Activated T-helper 1 cell treated with anti-CD3 and anti-CD28 coated beads, Interleukin-12 subunit alpha, Interleukin-12 subunit beta, Interleukin-2, Interleukin-4 antibody, amounts not matched to agents 30 ng/mL and 10 ng/mL and 1 ng/mL, durations not matched to agents 14 hours and 24 hours and 36 hours (primary cell): ENCODE measurements at regions not wholly inside any gene's neighbourhood (a gene's known extent, or its start where the extent isn't known, plus 50 kb on each side); places are given as distances from the start of the nearest gene placed in this dataset.
"Not testable (repeated sequence)": the region's sequence is repeated elsewhere in the genome, so short reads cannot be mapped to it uniquely, and the experiment has no call there.

ENCODE experiments used
- DNase-seq: peaks from one replicate; pipeline ENCODE4 v3.0.0; 2021; ENCODE audit warnings: low spot score
- H3K27ac Mint-ChIP-seq: one replicate; pipeline ENCODE4 v1.8.0; 2021; ENCODE audit warnings: mild to moderate bottlenecking, mixed read lengths
- H3K27me3 Mint-ChIP-seq: one replicate; pipeline ENCODE4 v1.8.0; 2022; ENCODE audit warnings: mild to moderate bottlenecking, moderate library complexity, mixed read lengths; ENCODE audit not compliant: insufficient read depth
- H3K36me3 Mint-ChIP-seq: one replicate; pipeline ENCODE4 v1.8.0; 2021; ENCODE audit warnings: low read depth, mixed read lengths
- H3K4me1 Mint-ChIP-seq: one replicate; pipeline ENCODE4 v1.8.0; 2021; ENCODE audit warnings: low read depth, mixed read lengths
- H3K4me3 Mint-ChIP-seq: one replicate; pipeline ENCODE4 v1.8.0; 2021; ENCODE audit warnings: mild to moderate bottlenecking, moderate library complexity, mixed read lengths
- H3K9me3 Mint-ChIP-seq: one replicate; pipeline ENCODE4 v1.8.0; 2021; ENCODE audit warnings: mixed read lengths
- intact Hi-C: fragments of 100-400 bp; cut with micrococcal nuclease; formaldehyde crosslinking; loops from one replicate; pipeline ENCODE4 v1.15.1; 2024

DNA sequence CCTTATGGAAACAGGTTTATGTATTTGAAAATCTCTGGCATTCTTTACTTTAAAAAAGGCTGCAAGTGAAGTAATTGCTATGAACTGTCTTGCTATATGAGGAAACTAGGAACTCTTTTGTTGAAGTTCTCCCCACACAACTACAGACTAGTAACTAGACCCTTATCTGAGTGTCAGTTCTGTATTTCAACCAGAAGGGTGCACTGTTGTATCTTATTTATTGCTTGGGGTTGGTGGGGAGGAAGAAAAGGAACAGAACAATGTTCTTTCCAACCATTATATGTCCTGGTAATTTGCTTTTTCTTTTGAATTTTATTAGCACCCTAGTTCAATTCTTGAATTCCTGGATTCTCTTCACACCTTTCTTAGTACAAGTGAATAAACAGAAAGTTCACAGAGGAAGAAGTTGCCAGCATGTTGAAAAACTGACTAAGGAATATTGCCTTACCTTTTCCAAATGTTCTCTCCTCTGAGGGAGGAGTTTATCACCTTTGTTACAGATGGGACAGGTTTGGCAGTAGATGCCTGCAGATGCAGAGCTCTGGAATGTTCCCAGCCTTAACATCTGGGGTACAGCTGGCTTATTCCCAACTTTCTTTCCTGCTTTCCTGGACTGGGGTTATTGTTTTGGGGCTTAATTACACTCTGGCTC lies 162.4 kb upstream of the CFAP20DC start:
- intact Hi-C loops, result loop anchor here (1.0 to 5.0 kb wide), 15 partner anchors 23 to 869 kb away; no protein-coding TSS in a partner anchor
- Mint-ChIP-seq H3K9me3 (no peaks in the 10 kb centered on the region), H3K4me3 (no peak overlapping the region), H3K36me3 (no peaks in the 10 kb centered on the region), H3K27me3 (peaks cover 14% of the 10 kb centered on the region), H3K4me1 (peaks cover 11% of the 10 kb centered on the region), H3K27ac (no peak overlapping the region)
- DNase-seq, result no peak

DNA sequence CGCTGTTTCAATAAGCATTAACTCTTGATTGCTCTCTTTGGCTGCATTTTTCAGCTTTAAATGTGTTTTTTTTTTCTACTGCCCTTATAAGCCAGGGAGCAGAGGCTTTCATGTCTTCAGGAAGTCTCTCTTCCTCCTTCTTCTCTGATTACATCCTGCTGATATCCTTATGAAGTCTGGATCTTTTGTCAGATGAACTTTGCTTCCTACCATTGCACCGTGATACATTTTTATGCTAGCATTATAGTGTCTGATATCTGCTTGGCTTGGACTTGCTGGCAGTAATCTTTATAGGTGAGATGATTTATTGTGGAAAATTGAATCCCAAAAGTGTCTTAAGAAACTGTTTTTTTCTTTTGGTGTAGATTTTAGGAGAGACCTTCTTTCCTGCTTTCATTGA lies 160.4 kb upstream of the CFAP20DC start:
- H3K9me3 Mint-ChIP-seq, result no peaks in the 10 kb centered on the region
- no peaks in the 10 kb centered on the region for H3K36me3 Mint-ChIP-seq
- intact Hi-C loops, result loop anchor here (5.0 kb wide), 1 partner anchor 802 kb away; no protein-coding TSS in a partner anchor
- DNase-seq, result no peak
- H3K4me1 Mint-ChIP-seq, result peaks cover 11% of the 10 kb centered on the region
- peaks cover 17% of the 10 kb centered on the region for H3K27me3 Mint-ChIP-seq
- no peak overlapping the region for H3K27ac Mint-ChIP-seq
- H3K4me3 Mint-ChIP-seq, result no peak overlapping the region

DNA sequence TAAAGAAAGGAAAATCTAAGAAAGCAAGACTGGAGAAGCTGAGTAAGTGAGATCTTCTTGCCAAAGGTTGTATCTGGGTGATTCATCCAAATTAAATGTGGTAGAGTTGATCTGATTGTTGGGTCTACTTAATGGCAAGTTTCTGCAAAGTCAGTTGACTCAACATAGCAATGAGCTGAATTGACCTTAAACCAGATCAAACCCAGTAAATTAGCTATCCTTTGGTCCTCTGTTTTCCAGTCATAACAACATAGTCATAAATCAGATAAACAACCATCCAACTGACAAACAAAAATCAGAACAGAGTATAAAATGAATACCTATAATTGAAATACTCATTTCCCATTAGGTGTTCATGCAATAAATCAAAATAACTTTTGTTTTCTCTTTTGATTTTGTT lies 142.6 kb upstream of the CFAP20DC start:
- Mint-ChIP-seq H3K27me3 (peaks cover 10% of the 10 kb centered on the region), H3K4me3 (no peak overlapping the region), H3K36me3 (no peaks in the 10 kb centered on the region), H3K27ac (no peak overlapping the region), H3K9me3 (no peaks in the 10 kb centered on the region), H3K4me1 (no peaks in the 10 kb centered on the region)
- intact Hi-C loops, result no loop called here
- no peak for DNase-seq

DNA sequence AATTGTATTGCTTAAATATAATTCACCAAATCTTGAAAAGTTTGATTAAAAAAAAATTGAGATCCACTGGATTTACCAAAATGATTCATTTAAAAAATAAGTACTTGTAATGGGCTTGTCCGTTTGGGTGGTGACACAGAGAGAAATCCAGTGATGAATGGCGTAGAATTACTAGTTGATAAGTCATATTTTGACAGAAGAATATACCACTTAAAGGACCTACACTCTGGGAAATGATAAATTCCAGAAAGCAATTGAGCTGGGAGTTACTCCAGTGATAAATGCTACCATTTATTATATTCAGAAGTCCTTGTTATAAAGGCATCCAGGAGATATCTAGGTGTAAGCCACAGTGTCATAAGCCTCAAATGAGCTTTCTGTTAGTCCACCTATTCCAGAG lies 141.8 kb upstream of the CFAP20DC start:
- intact Hi-C loops, result no loop called here
- DNase-seq, result no peak
- Mint-ChIP-seq H3K27me3 (peaks cover 8% of the 10 kb centered on the region), H3K4me1 (no peaks in the 10 kb centered on the region), H3K4me3 (no peak overlapping the region), H3K27ac (no peak overlapping the region), H3K36me3 (no peaks in the 10 kb centered on the region), H3K9me3 (no peaks in the 10 kb centered on the region)

DNA sequence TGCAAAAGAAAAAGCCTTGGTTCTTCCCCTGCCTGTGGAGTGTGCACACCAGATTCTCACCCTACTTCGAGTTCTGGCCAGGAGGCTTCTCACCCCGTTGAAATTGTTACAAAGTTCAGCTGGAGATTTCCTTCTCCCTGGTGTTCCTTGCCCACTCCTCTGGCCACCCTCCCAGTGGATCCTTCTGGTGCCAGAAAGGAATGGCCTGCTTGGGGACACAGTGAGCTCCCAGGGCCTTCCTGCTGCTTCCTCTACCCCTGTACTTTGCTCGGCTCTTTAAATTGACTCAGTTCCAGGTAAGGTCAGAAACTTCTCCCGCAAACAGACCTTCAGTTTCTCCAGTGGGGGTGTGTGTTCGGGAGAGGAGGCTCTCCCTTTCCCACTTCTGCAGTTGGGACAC lies 140.1 kb upstream of the CFAP20DC start:
- Mint-ChIP-seq H3K4me3 (no peak overlapping the region), H3K9me3 (no peaks in the 10 kb centered on the region)
- intact Hi-C loops, result no loop called here

DNA sequence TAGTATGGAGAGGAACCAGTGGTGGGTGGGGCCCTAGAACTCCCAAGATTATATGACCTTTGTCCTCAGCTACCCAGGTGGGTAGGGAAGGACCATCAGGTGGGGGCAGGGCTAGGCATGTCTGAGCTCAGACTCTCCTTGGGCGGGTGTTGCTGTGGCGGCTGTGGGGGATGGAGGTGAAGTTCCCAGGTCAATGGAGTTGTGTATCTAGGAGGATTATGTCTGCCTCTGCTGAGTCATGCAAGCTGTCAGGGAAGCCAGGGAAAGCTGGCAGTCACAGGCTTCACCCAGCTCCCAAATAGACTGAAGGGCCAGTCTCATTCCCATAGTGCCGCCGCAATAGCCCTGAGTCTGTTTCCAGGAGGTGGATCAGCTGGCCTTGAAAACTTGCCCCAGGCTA lies 139.7 kb upstream of the CFAP20DC start:
- intact Hi-C loops, result no loop called here
- H3K36me3 Mint-ChIP-seq, result no peaks in the 10 kb centered on the region
- H3K4me3 Mint-ChIP-seq, result no peak overlapping the region
- DNase-seq, result no peak
- no peaks in the 10 kb centered on the region for H3K9me3 Mint-ChIP-seq
- H3K4me1 Mint-ChIP-seq, result no peaks in the 10 kb centered on the region
- no peak overlapping the region for H3K27ac Mint-ChIP-seq
- H3K27me3 Mint-ChIP-seq, result peaks cover 6% of the 10 kb centered on the region

More for the DNA sequence above, 140.1 kb upstream of the CFAP20DC start:
- Mint-ChIP-seq H3K27ac (no peak overlapping the region), H3K4me1 (no peaks in the 10 kb centered on the region), H3K36me3 (no peaks in the 10 kb centered on the region), H3K27me3 (peaks cover 6% of the 10 kb centered on the region)
- DNase-seq, result no peak

DNA sequence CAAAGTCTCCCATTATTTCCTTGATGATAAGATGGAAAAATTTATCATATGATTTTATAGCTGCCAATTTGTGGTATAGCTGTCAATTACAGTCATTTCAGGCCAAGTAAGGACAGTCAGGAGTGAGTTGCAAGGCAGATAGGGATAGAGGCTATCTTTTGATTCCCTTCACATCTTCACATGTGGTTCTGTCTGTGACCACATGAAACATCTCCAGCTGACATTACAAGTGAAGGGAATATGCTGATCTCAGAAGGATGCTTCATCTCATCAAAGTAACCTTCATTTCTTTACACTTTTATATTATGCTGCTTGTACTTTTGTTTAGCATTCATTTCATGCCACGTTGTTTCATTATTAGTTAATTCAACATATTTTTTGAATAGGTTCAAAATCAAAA lies 136.9 kb upstream of the CFAP20DC start:
- H3K4me3 Mint-ChIP-seq, result no peak overlapping the region

DNA sequence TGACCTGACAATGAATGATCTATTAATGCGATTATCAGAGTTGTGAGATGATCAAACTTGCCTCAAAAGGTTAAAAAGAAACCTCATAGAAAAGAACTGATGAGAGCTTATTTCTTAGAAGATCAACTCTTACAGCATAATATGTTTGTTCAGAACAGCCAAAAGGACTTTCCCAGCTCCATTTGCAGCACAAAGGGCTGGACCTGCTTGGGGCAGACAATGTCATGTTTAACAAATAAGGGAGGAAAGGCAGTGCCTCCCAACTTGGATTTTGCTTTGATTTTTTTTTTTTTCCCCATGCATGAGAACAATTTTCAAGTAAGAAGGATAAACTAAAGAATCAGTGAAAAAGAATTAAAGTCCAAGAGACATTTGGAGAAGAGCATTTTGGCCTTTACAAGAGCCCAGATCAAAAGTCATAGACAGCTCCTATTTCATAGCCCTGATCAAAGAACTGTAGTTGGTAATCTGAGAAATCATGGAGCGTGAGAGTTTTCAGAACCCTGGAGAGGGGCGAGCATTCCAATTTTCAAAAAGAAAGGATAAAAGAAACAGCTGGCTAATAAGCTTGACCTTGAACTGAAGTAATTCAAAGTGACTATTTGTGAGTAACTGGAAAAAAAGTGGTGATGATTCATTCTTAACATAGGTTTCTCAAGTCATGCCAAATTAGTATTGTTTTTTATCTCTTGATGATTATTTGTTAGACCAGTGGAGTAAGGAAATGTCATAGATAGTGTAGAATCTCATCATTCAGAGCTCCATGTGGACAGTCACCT lies 136.0 kb upstream of the CFAP20DC start:
- H3K4me3 Mint-ChIP-seq, result no peak overlapping the region
- peaks cover 6% of the 10 kb centered on the region for H3K27me3 Mint-ChIP-seq
- no peaks in the 10 kb centered on the region for H3K36me3 Mint-ChIP-seq

More for the DNA sequence above, 136.9 kb upstream of the CFAP20DC start:
- H3K27ac Mint-ChIP-seq, result no peak overlapping the region
- peaks cover 6% of the 10 kb centered on the region for H3K27me3 Mint-ChIP-seq
- no peaks in the 10 kb centered on the region for H3K9me3 Mint-ChIP-seq
- intact Hi-C loops, result no loop called here
- H3K4me1 Mint-ChIP-seq, result no peaks in the 10 kb centered on the region
- no peaks in the 10 kb centered on the region for H3K36me3 Mint-ChIP-seq
- no peak for DNase-seq

DNA sequence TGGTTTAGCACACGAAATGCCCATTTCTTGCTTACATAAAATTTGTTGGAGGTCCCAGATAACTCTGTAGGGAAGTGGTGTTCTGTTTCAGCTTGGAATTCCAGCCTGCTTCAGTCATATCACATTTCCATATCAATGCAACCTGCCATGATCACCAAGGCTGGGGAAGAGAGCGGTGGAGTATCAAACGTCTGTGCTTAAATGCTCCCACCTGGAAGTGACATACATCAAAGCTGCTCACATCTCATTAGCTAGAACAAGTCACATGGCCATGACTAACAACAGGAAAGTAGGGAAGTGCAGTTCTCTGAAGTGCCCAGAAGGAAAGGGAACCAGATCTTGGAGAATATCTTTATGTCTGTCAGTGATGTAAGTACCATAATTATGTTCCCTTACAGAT lies 130.2 kb upstream of the CFAP20DC start:
- DNase-seq, result no peak
- no peaks in the 10 kb centered on the region for H3K9me3 Mint-ChIP-seq
- peaks cover 9% of the 10 kb centered on the region for H3K27me3 Mint-ChIP-seq
- H3K27ac Mint-ChIP-seq, result no peak overlapping the region
- H3K4me1 Mint-ChIP-seq, result no peaks in the 10 kb centered on the region
- no peak overlapping the region for H3K4me3 Mint-ChIP-seq
- H3K36me3 Mint-ChIP-seq, result no peaks in the 10 kb centered on the region
- intact Hi-C loops, result no loop called here

More for the DNA sequence above, 136.0 kb upstream of the CFAP20DC start:
- DNase-seq, result no peak
- no peaks in the 10 kb centered on the region for H3K9me3 Mint-ChIP-seq
- no peaks in the 10 kb centered on the region for H3K4me1 Mint-ChIP-seq
- intact Hi-C loops, result no loop called here
- H3K27ac Mint-ChIP-seq, result no peak overlapping the region

DNA sequence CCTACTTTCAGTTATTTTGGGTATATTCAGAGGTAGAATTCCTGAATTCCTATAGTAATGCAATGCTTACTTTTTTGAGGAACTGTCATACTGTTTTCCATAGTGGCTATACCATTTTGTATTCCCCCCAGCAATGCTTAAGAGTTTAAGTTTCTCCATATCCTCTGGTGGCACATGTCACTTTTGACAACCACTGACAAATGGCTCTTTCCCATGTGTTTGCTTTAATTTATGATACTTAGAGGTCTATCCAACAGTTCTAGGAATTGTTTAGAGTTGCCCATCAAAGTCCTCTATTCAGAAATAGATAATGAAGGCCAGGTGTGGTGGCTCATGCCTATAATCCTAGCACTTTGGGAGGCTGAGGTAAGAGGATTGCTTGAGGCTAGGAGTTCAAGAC lies 128.9 kb upstream of the CFAP20DC start:
- DNase-seq, result no peak
- Mint-ChIP-seq H3K36me3 (no peaks in the 10 kb centered on the region), H3K4me3 (no peak overlapping the region), H3K27ac (no peak overlapping the region), H3K9me3 (no peaks in the 10 kb centered on the region), H3K27me3 (peaks cover 12% of the 10 kb centered on the region), H3K4me1 (no peaks in the 10 kb centered on the region)
- intact Hi-C loops, result no loop called here

DNA sequence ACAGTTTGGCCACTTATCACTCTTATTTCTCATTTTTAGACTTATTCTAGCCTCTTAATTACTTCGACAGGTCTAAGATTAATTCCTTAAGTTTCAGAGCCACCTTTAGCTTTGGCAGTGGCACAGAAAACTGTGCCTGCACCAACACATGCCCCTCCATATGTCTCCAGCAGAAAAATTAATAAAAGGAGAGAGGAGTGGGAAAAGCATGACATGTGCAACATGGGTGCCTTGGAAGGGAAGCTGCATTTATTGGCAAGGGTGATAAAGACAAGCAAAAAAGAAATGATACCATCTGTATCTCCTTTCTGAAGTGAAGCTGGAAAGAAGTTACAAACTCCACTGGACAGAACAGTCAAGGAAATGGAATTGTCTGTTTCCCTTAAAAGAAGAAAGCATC lies 121.7 kb upstream of the CFAP20DC start:
- Mint-ChIP-seq H3K36me3 (no peaks in the 10 kb centered on the region), H3K9me3 (no peaks in the 10 kb centered on the region), H3K27me3 (peaks cover 10% of the 10 kb centered on the region), H3K4me1 (no peaks in the 10 kb centered on the region), H3K4me3 (no peak overlapping the region), H3K27ac (no peak overlapping the region)
- intact Hi-C loops, result no loop called here
- no peak for DNase-seq

DNA sequence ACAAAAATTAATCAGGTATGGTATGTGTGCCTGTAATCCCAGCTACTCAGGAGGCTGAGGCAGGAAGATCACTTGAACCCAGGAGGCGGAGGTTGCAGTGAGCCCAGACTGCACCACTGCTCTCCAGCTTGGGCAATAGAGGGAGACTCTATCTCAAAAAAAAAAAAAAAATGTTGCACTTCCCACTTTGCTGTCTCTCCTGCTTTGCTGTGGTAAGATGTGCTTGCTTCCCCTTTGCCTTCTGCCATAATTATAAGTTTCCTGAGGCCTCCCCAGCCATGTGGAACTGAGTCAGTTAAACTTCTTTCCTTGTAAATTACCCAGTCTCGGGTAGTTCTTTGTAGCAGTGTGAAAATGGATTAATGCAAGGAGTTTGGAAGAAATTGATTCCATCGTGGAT lies 120.3 kb upstream of the CFAP20DC start:
- H3K36me3 Mint-ChIP-seq, H3K4me3 Mint-ChIP-seq, DNase-seq, H3K27me3 Mint-ChIP-seq, H3K9me3 Mint-ChIP-seq, intact Hi-C loops, H3K4me1 Mint-ChIP-seq, H3K27ac Mint-ChIP-seq: not testable (repeated sequence)

DNA sequence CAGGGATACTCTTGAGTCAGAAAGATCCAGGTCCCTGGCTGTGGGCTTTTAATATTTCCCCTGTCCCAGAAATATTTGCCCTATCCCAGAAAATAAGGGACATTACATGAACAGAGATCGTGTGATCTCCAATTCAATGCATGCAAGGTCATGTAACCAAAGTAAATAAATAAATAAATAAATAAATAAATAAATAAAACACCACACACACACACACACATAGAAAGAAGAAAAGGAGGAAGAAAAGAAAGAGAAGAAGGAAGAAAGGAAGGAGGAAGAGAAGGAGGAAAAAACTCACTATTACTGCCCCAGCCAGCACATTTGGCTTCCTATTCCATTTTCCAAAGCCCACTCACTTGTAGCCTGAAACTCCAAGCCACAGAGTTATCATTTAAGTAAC lies 117.9 kb upstream of the CFAP20DC start:
- intact Hi-C loops, result no loop called here
- Mint-ChIP-seq H3K9me3 (no peaks in the 10 kb centered on the region), H3K36me3 (no peaks in the 10 kb centered on the region), H3K4me3 (no peak overlapping the region), H3K27me3 (peaks cover 9% of the 10 kb centered on the region), H3K4me1 (no peaks in the 10 kb centered on the region), H3K27ac (no peak overlapping the region)
- DNase-seq, result no peak
